HG03354 (cell line): ENCODE measurements at regions not wholly inside any gene's neighbourhood (a gene's known extent, or its start where the extent isn't known, plus 50 kb on each side); places are given as distances from the start of the nearest gene placed in this dataset.
"Not testable (repeated sequence)": the region's sequence is repeated elsewhere in the genome, so short reads cannot be mapped to it uniquely, and the experiment has no call there.

ENCODE experiments used
- ATAC-seq: cut with Tn5 transposase; IDR thresholded peaks from one replicate; pipeline ENCODE4 v1.9.1; 2021; ENCODE audit warnings: mild to moderate bottlenecking; ENCODE audit not compliant: unreplicated experiment, poor library complexity, severe bottlenecking

- no peak for ATAC-seq
These were observed 460.8 kb upstream of the CDH20 start for GRCh38 chr18:60872434-60872833.

DNA sequence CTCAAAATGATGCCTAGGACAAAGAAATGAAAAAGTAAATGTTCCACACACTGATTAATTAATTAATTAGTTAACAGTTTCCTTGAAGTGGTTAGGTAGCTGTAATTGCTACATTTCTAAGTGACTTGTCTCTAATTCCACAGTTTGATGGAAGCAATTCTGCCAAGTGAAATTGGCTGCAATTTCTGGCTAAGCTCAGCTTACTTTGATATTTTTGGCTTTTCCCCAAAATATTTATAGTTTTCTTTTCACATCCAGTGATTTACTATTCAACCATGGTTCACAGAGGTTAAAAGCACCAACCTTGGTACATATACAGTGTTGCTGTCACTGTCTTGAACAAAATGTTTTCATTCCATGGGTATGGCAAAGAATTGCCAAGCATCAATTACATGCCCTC is 459.5 kb upstream of the CDH20 start:
- no peak for ATAC-seq

- no peak for ATAC-seq
These were observed 457.2 kb upstream of the CDH20 start for GRCh38 chr18:60875957-60876507.

DNA sequence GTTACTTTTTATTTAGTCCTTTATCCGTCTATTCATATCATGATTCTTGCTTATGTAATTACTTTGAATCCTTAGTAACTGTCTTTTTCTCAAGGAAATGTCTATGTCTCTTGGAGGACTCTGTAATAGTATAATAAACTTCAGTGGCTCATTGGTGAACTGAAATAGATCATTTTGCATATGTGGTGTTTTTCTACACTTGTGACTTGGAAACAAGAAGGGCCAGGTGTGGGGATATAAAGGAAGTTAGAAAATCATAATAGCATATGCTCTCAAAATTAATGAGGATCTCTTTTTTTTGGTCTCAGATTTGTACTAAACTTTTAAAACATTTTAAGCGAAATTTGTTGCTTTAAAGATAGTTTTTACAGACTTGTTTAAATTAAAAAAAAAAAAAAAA is 453.0 kb upstream of the CDH20 start:
- ATAC-seq, result no peak

- no peak for ATAC-seq
These were observed 449.6 kb upstream of the CDH20 start for GRCh38 chr18:60883587-60883986.

- no peak for ATAC-seq
These were observed 445.1 kb upstream of the CDH20 start for GRCh38 chr18:60888071-60888624.

GRCh38 chr18:60889442-60889841 is 443.8 kb upstream of the CDH20 start:
- ATAC-seq, result no peak

- no peak for ATAC-seq
These were observed 441.3 kb upstream of the CDH20 start for GRCh38 chr18:60891936-60892335.

- ATAC-seq, result no peak
These were observed 440.8 kb upstream of the CDH20 start for GRCh38 chr18:60892441-60892840.

- ATAC-seq, result no peak
These were observed 440.4 kb upstream of the CDH20 start for GRCh38 chr18:60892855-60893254.

- ATAC-seq, result no peak
These were observed 439.7 kb upstream of the CDH20 start for GRCh38 chr18:60893355-60894097.

DNA sequence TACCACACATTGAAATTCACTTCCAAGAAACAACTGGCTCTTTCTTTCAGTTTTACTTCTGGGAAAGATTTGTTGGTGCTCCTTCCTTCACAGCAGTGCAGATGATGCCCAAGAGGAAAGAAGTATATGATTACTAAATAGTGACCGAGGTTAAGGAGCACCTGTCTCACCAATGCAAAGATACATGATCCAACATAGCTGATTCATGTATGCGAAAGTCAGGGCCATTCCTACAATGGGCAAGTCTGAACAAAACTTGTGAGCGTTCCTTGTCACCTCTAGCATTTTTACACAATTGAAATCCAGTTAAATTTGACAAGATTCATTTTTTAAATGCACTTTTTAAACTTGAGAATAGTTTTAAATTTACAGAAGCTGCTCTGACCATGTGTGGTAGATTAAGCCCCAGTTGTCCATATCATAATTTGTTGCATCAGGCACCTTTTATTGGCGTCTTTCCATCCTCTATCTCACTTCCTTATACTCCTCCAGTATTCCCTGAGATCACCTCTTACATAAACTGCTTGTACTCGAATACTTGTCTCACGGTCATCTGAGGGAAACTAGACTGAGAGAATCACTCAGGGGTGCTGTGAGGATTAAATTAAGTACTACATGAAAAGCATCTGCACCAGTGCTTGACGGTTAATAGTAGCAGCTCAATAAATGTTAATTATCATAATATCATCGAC is 438.8 kb upstream of the CDH20 start:
- ATAC-seq, result no peak

DNA sequence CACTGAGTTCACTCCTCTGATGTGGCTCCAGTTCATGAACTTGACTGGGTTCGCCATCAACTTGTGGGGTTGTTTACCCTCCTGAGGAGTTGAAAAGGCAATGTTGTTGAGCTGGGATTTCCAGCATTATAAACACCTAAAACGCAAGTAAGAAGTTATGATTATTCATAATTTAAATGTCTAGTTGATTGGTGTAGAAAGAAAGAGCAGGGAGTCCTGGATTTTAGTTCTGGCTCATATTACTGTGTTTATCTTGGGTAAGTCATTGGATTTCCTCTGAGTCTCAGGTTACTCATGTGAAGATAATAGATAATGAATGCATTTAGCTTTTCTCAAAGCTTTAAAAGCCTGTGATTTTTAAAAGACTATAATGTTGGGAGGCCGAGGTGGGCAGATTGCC is 438.0 kb upstream of the CDH20 start:
- ATAC-seq, result no peak

GRCh38 chr18:60898111-60898510 is 435.1 kb upstream of the CDH20 start:
- no peak for ATAC-seq

DNA sequence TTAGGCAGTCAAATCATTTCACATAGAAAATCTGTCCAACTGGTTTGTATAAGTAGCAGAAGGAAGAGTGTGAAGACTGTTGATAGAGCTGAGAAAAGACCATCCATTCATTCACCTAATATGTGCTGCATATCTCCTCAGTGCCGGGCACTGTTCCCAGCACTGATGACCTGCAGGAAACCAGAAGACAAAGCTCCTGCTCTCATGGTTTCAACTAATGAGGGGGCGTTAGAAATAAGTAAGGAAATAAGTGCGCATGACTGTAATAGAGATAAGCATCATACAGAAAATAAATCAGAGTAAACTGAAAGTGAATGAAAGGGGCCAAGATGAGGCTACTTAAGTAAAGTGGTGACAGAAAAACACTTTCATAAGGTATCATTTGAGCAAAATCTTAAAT is 427.5 kb upstream of the CDH20 start:
- ATAC-seq, result no peak

DNA sequence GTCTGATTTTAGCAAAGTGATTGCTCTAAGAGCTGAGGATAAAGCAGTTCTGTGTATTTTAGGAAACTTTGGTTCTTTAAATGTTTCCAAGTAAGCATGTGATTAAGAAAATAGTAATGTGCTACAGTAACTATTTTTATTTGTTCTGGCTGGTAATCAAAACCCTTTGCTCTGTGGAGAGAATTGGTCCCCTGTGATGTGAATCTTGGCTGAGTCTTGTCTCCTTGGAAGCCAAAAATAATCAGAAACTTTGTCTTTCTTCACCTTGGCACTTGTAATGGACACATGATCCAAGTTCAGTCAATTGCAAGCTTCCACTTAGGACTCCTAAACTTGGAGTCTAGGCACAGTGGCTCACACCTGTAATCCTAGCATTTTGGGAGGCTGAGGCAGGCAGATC is 422.7 kb upstream of the CDH20 start:
- no peak for ATAC-seq

DNA sequence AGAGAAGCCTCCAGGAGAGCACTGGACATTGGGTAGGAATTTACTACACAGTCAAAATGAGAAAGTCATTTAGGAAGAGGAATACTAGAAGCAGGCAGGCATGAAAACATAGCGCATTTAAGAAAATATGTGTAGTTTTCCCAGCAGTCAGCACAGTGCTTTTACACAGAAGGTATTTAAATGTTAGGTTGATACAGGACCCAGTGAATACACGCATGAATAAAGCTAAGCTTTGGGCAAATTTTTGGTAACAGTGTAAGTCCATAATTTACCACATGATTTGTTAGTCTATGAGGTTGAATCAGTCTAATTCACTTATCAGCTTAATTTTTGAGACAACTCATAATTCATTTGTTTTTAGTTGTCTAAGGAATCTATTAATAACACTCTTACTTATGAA is 421.7 kb upstream of the CDH20 start:
- ATAC-seq, result no peak

GRCh38 chr18:60915160-60915559 is 418.1 kb upstream of the CDH20 start:
- ATAC-seq, result no peak

- not testable (repeated sequence) for ATAC-seq
These were observed 414.4 kb upstream of the CDH20 start for GRCh38 chr18:60918862-60919261.

DNA sequence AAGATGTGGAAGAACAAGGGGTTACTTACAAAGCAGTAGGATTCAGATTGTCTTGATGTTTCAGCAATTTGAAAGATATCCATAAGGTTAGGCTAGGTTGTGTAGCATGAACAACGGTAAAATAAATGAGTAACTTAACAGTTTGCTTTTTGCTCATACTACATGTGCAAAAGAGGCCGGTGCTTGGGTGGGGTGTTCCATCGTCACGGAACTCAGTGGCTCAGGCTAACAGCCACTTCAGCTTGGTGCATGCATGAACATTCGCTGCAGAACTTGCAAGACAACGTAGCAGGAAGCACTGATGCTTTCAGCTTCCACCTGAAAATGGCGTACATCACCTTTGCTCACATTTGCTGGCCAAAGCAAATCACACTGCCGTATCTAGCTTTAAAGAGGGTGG is 407.3 kb upstream of the CDH20 start:
- ATAC-seq, result no peak

DNA sequence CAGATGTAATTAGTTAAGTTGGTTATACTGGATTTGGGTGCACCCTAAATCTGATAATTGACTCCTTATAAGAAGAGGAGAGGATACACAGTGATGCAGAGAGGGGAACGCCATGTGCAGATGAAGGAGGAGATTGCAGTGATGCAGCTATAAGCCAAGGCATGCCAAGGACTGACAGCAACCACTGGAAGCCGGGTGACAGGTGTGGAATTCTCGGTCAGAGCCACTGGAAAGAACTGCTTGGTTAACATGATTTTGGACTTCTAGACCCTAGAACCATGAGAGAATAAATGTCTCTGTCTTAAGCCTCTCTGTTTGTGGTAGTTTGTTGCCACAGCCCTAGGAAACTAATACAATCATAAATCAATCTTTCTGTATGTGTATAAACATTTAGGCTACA is 403.3 kb upstream of the CDH20 start:
- no peak for ATAC-seq
